HCT116 (cell line): ENCODE measurements at regions not wholly inside any gene's neighbourhood (a gene's known extent, or its start where the extent isn't known, plus 50 kb on each side); places are given as distances from the start of the nearest gene placed in this dataset.

Experiments used
- ATAC-seq: fragments of 200-7000 bp; cut with Tn5 transposase; 2 replicates; pipeline ENCODE4 v1.9.1; 2020; ENCODE audit warnings: mild to moderate bottlenecking, moderate library complexity
- BruUV-seq: library from RNA; stranded (reverse); fragments of 400-500 nt; replicated peaks from 2 replicates; lab custom pipeline; 2021; lab: Mats Ljungman, UMichigan
- CTCF ChIA-PET: fragments of 300-600 bp; sonication (Branson Sonifier 250); formaldehyde crosslinking; loops from one replicate; lab custom pipeline; 2021; ENCODE audit warnings: antibody characterized with exemption; lab: Charles Lee
- POLR2A ChIA-PET: fragments of 300-600, 350-600 bp; sonication (Branson Sonifier 250); formaldehyde crosslinking; loops from one replicate; lab custom pipeline; 2021; ENCODE audit warnings: antibody characterized with exemption; lab: Charles Lee
- RAD21 ChIA-PET, 2 experiments: fragments of 300-600 bp; sonication (Branson Sonifier 250); formaldehyde crosslinking; loops; one replicate each; lab custom pipeline; 2023; ENCODE audit warnings: low total read pairs in 2 of 2; ENCODE audit not compliant: uncharacterized antibody in 2 of 2, unreplicated experiment in 2 of 2, low non-redundant PET in 1 of 2; lab: Charles Lee
- DNase-seq: peaks from one replicate; pipeline ENCODE4 v3.0.0-alpha.2; 2010; ENCODE audit warnings: low read depth, low spot score
- H2AFZ ChIP-seq: fragments of 200-600 bp; shearing (Covaris generic), sonication (generic); 2 replicates; pipeline ENCODE4 v1.6.1; 2017; ENCODE audit warnings: low read depth, mixed run types, mixed read lengths, antibody characterized with exemption, low read length; ENCODE audit not compliant: poor library complexity, severe bottlenecking
- H3K27ac ChIP-seq: 2 replicates; pipeline ENCODE4 v1.5.1; 2012; ENCODE audit warnings: low read depth, low read length
- H3K27me3 ChIP-seq: fragments of 200-600 bp; sonication (generic); 2 replicates; pipeline ENCODE4 v1.6.1; 2016; ENCODE audit warnings: mixed run types, low read length, mixed read lengths; ENCODE audit not compliant: insufficient read depth
- H3K36me3 ChIP-seq, 2 experiments: fragments of 200-500 bp in 1 of 2; fragments of 200-600 bp in 1 of 2; sonication (Bioruptor generic) in 1 of 2; sonication (generic) in 1 of 2; 2 replicates each; pipeline versions ENCODE4 v1.5.1 to v1.6.1; 2014 to 2016; ENCODE audit warnings: low read length in 2 of 2, inconsistent platforms in 1 of 2, mixed read lengths in 1 of 2, mixed run types in 1 of 2; ENCODE audit not compliant: insufficient read depth in 2 of 2, control insufficient read depth in 1 of 2
- H3K4me1 ChIP-seq, 2 experiments: fragments of 200-600 bp in 1 of 2; sonication (generic) in 1 of 2; 2 replicates each; pipeline versions ENCODE4 v1.5.1 to v1.6.1; 2012 to 2017; ENCODE audit warnings: low read length in 2 of 2, inconsistent platforms in 1 of 2, mild to moderate bottlenecking in 1 of 2, mixed read lengths in 1 of 2, mixed run types in 1 of 2, moderate library complexity in 1 of 2; ENCODE audit not compliant: insufficient read depth in 2 of 2, control insufficient read depth in 1 of 2
- H3K4me2 ChIP-seq: fragments of 200-600 bp; sonication (generic); 2 replicates; pipeline ENCODE4 v1.6.1; 2017; ENCODE audit warnings: mixed run types, low read length, mixed read lengths
- H3K4me3 ChIP-seq, 2 experiments: fragments of 200-600 bp in 1 of 2; sonication (generic) in 1 of 2; replicated peaks in 1 of 2; 2 replicates each; pipeline ENCODE4 v1.5.1; 2011 to 2016; ENCODE audit warnings: low read length in 2 of 2, control low read depth in 1 of 2, low read depth in 1 of 2, mild to moderate bottlenecking in 1 of 2, mixed read lengths in 1 of 2, mixed run types in 1 of 2
- H3K79me2 ChIP-seq: fragments of 200-600 bp; sonication (generic); 2 replicates; pipeline ENCODE4 v1.6.1; 2017; ENCODE audit warnings: mild to moderate bottlenecking, mixed run types, low read length, moderate library complexity, mixed read lengths; ENCODE audit not compliant: insufficient read depth
- H3K9ac ChIP-seq: fragments of 200-600 bp; sonication (generic); 2 replicates; pipeline ENCODE4 v1.6.1; 2016; ENCODE audit warnings: low read length, mixed read lengths
- H3K9me2 ChIP-seq: fragments of 200-600 bp; sonication (generic), shearing (Covaris generic); 2 replicates; pipeline ENCODE4 v1.6.1; 2017; ENCODE audit warnings: mixed run types, mild to moderate bottlenecking, moderate library complexity; ENCODE audit not compliant: insufficient read depth
- H3K9me3 ChIP-seq, 2 experiments: fragments of 200-500 bp in 1 of 2; fragments of 200-600 bp in 1 of 2; sonication (Bioruptor generic) in 1 of 2; sonication (generic) in 1 of 2; 2 replicates each; pipeline ENCODE4 v1.6.1; 2014 to 2017; ENCODE audit warnings: low read length in 2 of 2, mixed read lengths in 2 of 2, inconsistent platforms in 1 of 2, low read depth in 1 of 2, mild to moderate bottlenecking in 1 of 2, mixed run types in 1 of 2, moderate library complexity in 1 of 2; ENCODE audit not compliant: control insufficient read depth in 1 of 2, insufficient read depth in 1 of 2
- H4K20me1 ChIP-seq: fragments of 200-600 bp; sonication (generic), shearing (Covaris generic); 2 replicates; pipeline ENCODE4 v1.6.1; 2017; ENCODE audit warnings: mixed run types, mild to moderate bottlenecking, moderate library complexity; ENCODE audit not compliant: insufficient read depth
- ATF3 ChIP-seq: IDR thresholded peaks from 2 replicates; pipeline ENCODE4 v1.6.1; 2012
- EGR1 ChIP-seq: IDR thresholded peaks from 2 replicates; pipeline ENCODE4 v1.6.1; 2012; ENCODE audit warnings: low read depth
- ELF1 ChIP-seq: IDR thresholded peaks from 2 replicates; pipeline ENCODE4 v1.6.1; 2012; ENCODE audit warnings: low read depth, borderline replicate concordance
- EZH2phosphoT487 ChIP-seq: fragments of 200-600 bp; IDR thresholded peaks from 2 replicates; pipeline ENCODE4 v1.6.1; 2018; ENCODE audit warnings: antibody characterized with exemption, borderline replicate concordance
- MAX ChIP-seq: IDR thresholded peaks from 2 replicates; pipeline ENCODE4 v1.6.1; 2012
- POLR2A ChIP-seq: IDR thresholded peaks from 2 replicates; pipeline ENCODE4 v1.7.0; 2011; ENCODE audit warnings: borderline replicate concordance; ENCODE audit not compliant: insufficient read depth, insufficient read length; ENCODE audit errors: extremely low read depth
- SIN3A ChIP-seq: IDR thresholded peaks from 2 replicates; pipeline ENCODE4 v1.6.1; 2012; ENCODE audit warnings: low read depth
- SRF ChIP-seq: IDR thresholded peaks from 2 replicates; pipeline ENCODE4 v1.6.1; 2012; ENCODE audit warnings: low read depth
- TCF7L2 ChIP-seq: IDR thresholded peaks from 2 replicates; pipeline ENCODE4 v1.7.0; 2011; ENCODE audit warnings: borderline replicate concordance, inconsistent platforms; ENCODE audit not compliant: insufficient read depth, insufficient read length; ENCODE audit errors: extremely low read depth
- ZFX ChIP-seq: fragments of 450-650 bp; IDR thresholded peaks from 2 replicates; pipeline ENCODE4 v1.6.1; 2017
- ZNF274 ChIP-seq: fragments of 200-500 bp; sonication (Bioruptor generic); IDR thresholded peaks from 2 replicates; pipeline ENCODE4 v1.6.1; 2014; ENCODE audit warnings: mild to moderate bottlenecking, low read depth, low read length, inconsistent platforms
- intact Hi-C: fragments of 100-400 bp; cut with micrococcal nuclease; formaldehyde crosslinking; loops from 2 replicates; pipeline ENCODE4 v1.10.0; 2022

GRCh38 chr11:33642461-33643166 is 58.0 kb downstream of the C11orf91 start (continued):
- no peak for TF ChIP-seq ZNF274
- TF ChIP-seq TCF7L2 = no peak
- no peak for TF ChIP-seq SIN3A

- BruUV-seq = no TSS peak
- H3K9me2 ChIP-seq = no peaks in the 10 kb centered on the region
- DNase-seq (no peak), ATAC-seq (no peak)
- H3K9me3 ChIP-seq = no peaks in the 10 kb centered on the region
- peaks cover 0 to 49% of the 10 kb centered on the region in 2 experiments; a peak in 2 of 4 replicates for H3K4me1 ChIP-seq
- ChIA-PET CTCF (interaction anchor here (1.0 to 1.4 kb wide), 2 partner anchors 8 to 102 kb away, joined by 3 to 4 read pairs; no protein-coding TSS in a partner anchor), RAD21 (no interaction called here), POLR2A (no interaction called here)
- no peak for TF ChIP-seq ATF3
- no peak for TF ChIP-seq EGR1
- TF ChIP-seq ZNF274 = no peak
- TF ChIP-seq SIN3A = no peak
- no peak for TF ChIP-seq EZH2phosphoT487
- TF ChIP-seq SRF = no peak
- TF ChIP-seq ELF1 = no peak
- no peak for TF ChIP-seq MAX
- TF ChIP-seq ZFX = no peak
- no peak for TF ChIP-seq POLR2A
- no peaks in the 10 kb centered on the region for H3K27me3 ChIP-seq
- H3K9ac ChIP-seq = no peak overlapping the region
- intact Hi-C loops = no loop called here
- H4K20me1 ChIP-seq = no peaks in the 10 kb centered on the region
- no peaks in the 10 kb centered on the region for H3K36me3 ChIP-seq
- H3K4me2 ChIP-seq = no peak overlapping the region
- peak overlapping the region; percentile 0 for H2AFZ ChIP-seq
- no peaks in the 10 kb centered on the region for H3K79me2 ChIP-seq
- no peak overlapping the region for H3K4me3 ChIP-seq
- no peak overlapping the region for H3K27ac ChIP-seq
Measured at GRCh38 chr11:33640730-33641371, 59.8 kb downstream of the C11orf91 start.
